ENCODE measurements at regions not wholly inside any gene's neighbourhood (a gene's known extent, or its start where the extent isn't known, plus 50 kb on each side); places are given as distances from the start of the nearest gene placed in this dataset.

DNA sequence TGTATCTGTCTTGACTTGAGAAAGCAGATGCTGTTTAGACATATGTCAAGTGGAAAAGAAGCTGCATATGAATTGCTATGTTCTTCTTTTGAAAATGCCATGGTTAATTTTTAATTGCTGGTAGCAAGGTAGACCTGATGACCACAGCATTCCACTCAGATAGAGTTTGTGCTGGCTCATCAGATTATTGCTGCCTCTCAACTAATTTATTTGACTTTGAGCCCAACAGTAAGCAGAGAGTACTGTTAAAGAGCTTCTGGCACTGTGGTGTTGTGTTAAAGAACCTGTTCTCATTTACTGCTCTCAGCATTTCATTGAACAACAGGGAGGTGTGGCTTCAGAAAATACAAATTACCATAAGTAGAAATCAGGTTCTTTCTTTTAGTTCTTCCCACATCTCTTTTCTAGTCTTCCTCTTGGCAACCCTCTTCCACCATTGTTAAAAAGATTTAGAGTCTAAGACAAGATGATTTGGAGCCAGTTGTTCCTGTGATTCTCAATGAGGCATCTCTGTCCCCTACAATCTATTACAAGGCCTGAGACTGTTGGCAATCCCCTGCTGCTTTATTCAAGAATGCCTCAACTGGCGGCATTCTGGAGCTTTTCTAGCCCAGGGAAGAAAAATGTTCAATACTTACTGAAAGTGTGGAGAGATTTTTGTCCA, 967.6 kb upstream of the GJE1 start:
- Histone ChIP-seq H3K27me3 (no peaks in the 10 kb centered on the region), H3F3A (ENCODE audit: low read depth) (peaks cover 8% of the 10 kb centered on the region), H3K4me1 (peaks cover 23% of the 10 kb centered on the region), H3K27ac (peak overlapping the region; percentile 30), H3K9ac (no peak overlapping the region), H2AFZ (replicated peaks) (no peak overlapping the region), H3K4me3 (no peak overlapping the region), H4K20me1 (ENCODE audit: low read depth) (no peaks in the 10 kb centered on the region), H3K36me3 (no peaks in the 10 kb centered on the region), H3K79me2 (ENCODE audit: low read depth) (no peaks in the 10 kb centered on the region), H3K4me2 (peak overlapping the region; percentile 12), H3K9me3 (ENCODE audit: low read depth) (no peaks in the 10 kb centered on the region)
- no peaks in the 10 kb centered on the region for H3K36me3 Mint-ChIP-seq
- H3K4me1 Mint-ChIP-seq = peaks cover 17% of the 10 kb centered on the region
- H3K9me3 Mint-ChIP-seq = peaks cover 9% of the 10 kb centered on the region
- TF ChIP-seq EZH2phosphoT487 (IDR thresholded peaks at IDR 0.05) (no peak), EZH2 (IDR thresholded peaks at IDR 0.05) (no peak)
- TF ChIP-seq, protein P1, sequence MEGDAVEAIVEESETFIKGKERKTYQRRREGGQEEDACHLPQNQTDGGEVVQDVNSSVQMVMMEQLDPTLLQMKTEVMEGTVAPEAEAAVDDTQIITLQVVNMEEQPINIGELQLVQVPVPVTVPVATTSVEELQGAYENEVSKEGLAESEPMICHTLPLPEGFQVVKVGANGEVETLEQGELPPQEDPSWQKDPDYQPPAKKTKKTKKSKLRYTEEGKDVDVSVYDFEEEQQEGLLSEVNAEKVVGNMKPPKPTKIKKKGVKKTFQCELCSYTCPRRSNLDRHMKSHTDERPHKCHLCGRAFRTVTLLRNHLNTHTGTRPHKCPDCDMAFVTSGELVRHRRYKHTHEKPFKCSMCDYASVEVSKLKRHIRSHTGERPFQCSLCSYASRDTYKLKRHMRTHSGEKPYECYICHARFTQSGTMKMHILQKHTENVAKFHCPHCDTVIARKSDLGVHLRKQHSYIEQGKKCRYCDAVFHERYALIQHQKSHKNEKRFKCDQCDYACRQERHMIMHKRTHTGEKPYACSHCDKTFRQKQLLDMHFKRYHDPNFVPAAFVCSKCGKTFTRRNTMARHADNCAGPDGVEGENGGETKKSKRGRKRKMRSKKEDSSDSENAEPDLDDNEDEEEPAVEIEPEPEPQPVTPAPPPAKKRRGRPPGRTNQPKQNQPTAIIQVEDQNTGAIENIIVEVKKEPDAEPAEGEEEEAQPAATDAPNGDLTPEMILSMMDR (IDR thresholded peaks at IDR 0.05) = no peak
- peak; percentile 49 for DNase-seq (ENCODE audit: low spot score)
- H3K27me3 Mint-ChIP-seq (ENCODE audit: insufficient read depth, low read depth) = no peaks in the 10 kb centered on the region
- H3K4me3 Mint-ChIP-seq = no peak overlapping the region
- peak overlapping the region; percentile 26 for H3K27ac Mint-ChIP-seq

DNA sequence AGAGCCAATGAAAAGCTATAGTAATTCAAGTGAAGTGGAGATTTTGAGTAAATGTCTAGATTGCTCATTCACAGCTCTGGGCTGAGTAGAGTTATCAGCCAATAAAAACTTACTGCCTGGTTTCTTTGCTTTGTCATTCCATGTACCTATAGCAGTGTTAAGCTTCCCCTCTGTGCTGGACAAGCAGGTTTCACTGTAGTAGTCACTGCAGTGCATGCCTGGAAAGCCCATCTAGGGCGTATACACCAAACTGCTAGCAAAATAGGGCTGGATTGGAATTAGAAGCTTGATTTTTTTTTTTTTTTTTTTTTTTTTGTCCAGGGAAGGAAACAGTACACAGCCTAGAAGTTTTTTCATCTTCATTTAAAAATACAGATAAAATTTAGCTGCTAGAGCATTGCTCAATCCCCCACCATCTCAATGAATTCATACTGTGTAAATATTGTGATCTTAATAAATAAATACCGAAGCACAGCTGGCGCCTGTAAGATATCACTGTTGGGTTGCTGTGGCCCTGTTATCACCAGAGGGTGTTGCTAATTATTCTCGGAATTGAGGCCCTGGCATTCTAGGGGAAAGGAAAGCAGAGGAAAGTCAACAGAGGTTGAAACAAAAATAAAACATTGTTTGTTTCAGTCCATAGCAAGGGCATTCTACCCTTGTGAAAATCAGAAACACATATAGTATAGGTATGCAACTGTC, 968.5 kb upstream of the GJE1 start:
- H3K36me3 Mint-ChIP-seq = no peaks in the 10 kb centered on the region
- Histone ChIP-seq H3K27ac (no peak overlapping the region), H3K36me3 (no peaks in the 10 kb centered on the region), H3F3A (ENCODE audit: low read depth) (peaks cover 8% of the 10 kb centered on the region), H3K27me3 (no peaks in the 10 kb centered on the region), H3K9me3 (ENCODE audit: low read depth) (no peaks in the 10 kb centered on the region), H3K4me3 (no peak overlapping the region), H2AFZ (replicated peaks) (no peak overlapping the region), H3K9ac (no peak overlapping the region), H3K4me2 (no peak overlapping the region), H3K4me1 (peaks cover 15% of the 10 kb centered on the region), H3K79me2 (ENCODE audit: low read depth) (no peaks in the 10 kb centered on the region), H4K20me1 (ENCODE audit: low read depth) (no peaks in the 10 kb centered on the region)
- no peak overlapping the region for H3K27ac Mint-ChIP-seq
- no peaks in the 10 kb centered on the region for H3K27me3 Mint-ChIP-seq (ENCODE audit: insufficient read depth, low read depth)
- peaks cover 12% of the 10 kb centered on the region for H3K4me1 Mint-ChIP-seq
- DNase-seq (ENCODE audit: low spot score) = no peak
- H3K4me3 Mint-ChIP-seq = no peak overlapping the region
- peaks cover 9% of the 10 kb centered on the region for H3K9me3 Mint-ChIP-seq
- TF ChIP-seq, protein P1 (IDR thresholded peaks at IDR 0.05) = no peak
- no peak for TF ChIP-seq EZH2 (IDR thresholded peaks at IDR 0.05)
- no peak for TF ChIP-seq EZH2phosphoT487 (IDR thresholded peaks at IDR 0.05)

DNA sequence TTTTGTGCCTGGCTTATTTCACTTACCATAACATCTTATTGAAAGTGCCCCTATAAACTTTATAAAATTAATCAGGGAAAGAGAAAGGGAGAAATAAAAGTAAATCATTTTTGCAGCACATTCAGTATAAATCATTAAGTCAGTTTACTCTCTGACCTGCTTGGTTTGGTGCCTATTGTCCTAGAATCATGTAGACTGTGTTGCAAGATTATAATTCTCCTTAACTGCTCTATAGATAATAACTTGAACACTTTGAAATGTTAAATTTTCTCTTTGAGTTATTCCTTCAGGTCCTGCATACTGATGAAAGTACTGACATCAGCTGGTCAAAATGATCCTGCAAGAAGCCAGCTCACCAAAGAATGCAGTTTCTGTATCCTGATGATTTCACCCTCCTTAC, 969.6 kb upstream of the GJE1 start:
- Mint-ChIP-seq H3K27me3 (ENCODE audit: insufficient read depth, low read depth) (no peaks in the 10 kb centered on the region), H3K4me1 (peaks cover 10% of the 10 kb centered on the region), H3K4me3 (no peak overlapping the region), H3K27ac (no peak overlapping the region), H3K9me3 (peaks cover 7% of the 10 kb centered on the region), H3K36me3 (no peaks in the 10 kb centered on the region)
- H3K9me3 ChIP-seq (ENCODE audit: low read depth) = no peaks in the 10 kb centered on the region
- no peak overlapping the region for H3K4me2 ChIP-seq
- DNase-seq (ENCODE audit: low spot score) = no peak
- no peaks in the 10 kb centered on the region for H3K79me2 ChIP-seq (ENCODE audit: low read depth)
- H3K36me3 ChIP-seq = no peaks in the 10 kb centered on the region
- no peaks in the 10 kb centered on the region for H4K20me1 ChIP-seq (ENCODE audit: low read depth)
- H3K27me3 ChIP-seq = no peaks in the 10 kb centered on the region
- H3K9ac ChIP-seq = no peak overlapping the region
- H3F3A ChIP-seq (ENCODE audit: low read depth) = peaks cover 8% of the 10 kb centered on the region
- no peak overlapping the region for H3K27ac ChIP-seq
- H2AFZ ChIP-seq (replicated peaks) = no peak overlapping the region
- H3K4me3 ChIP-seq = no peak overlapping the region
- H3K4me1 ChIP-seq = peaks cover 15% of the 10 kb centered on the region
- TF ChIP-seq, protein P1 (IDR thresholded peaks at IDR 0.05) = no peak
- TF ChIP-seq EZH2 (IDR thresholded peaks at IDR 0.05) (no peak), EZH2phosphoT487 (IDR thresholded peaks at IDR 0.05) (no peak)
